WTC11 (cell line): ENCODE measurements at regions not wholly inside any gene's neighbourhood (a gene's known extent, or its start where the extent isn't known, plus 50 kb on each side); places are given as distances from the start of the nearest gene placed in this dataset.

Experiments used
- CBFB ChIP-seq: sonication (generic); formaldehyde crosslinking; IDR thresholded peaks from 2 replicates; pipeline ENCODE4 v1.8.1; 2022; ENCODE audit warnings: mild to moderate bottlenecking, low read depth, missing genetic modification reagents
- CREB1 ChIP-seq: sonication (generic); formaldehyde crosslinking; IDR thresholded peaks from 2 replicates; pipeline ENCODE4 v1.8.0; 2023; ENCODE audit warnings: mild to moderate bottlenecking, missing genetic modification reagents
- ESRRA ChIP-seq: sonication (generic); formaldehyde crosslinking; IDR thresholded peaks from 2 replicates; pipeline ENCODE4 v1.8.1; 2022; ENCODE audit warnings: mild to moderate bottlenecking, missing genetic modification reagents, borderline replicate concordance
- FOXK1 ChIP-seq: sonication (generic); formaldehyde crosslinking; IDR thresholded peaks from 2 replicates; pipeline ENCODE4 v1.8.0; 2022; ENCODE audit warnings: mild to moderate bottlenecking, moderate library complexity, missing genetic modification reagents
- OVOL2 ChIP-seq: fragments of 250-450 bp; sonication (Bioruptor Pico); IDR thresholded peaks from 2 replicates; pipeline ENCODE4 v1.9.0; 2021; ENCODE audit warnings: mild to moderate bottlenecking, borderline replicate concordance
- RELA ChIP-seq: sonication (generic); formaldehyde crosslinking; IDR thresholded peaks from 2 replicates; pipeline ENCODE4 v1.8.1; 2022; ENCODE audit warnings: missing genetic modification reagents, mild to moderate bottlenecking, borderline replicate concordance
- TF ChIP-seq, protein P1 (sequence below): sonication (generic); formaldehyde crosslinking; IDR thresholded peaks from 2 replicates; pipeline ENCODE4 v1.8.0; 2023; ENCODE audit warnings: missing genetic modification reagents, mild to moderate bottlenecking, borderline replicate concordance
- TF ChIP-seq, protein P2 (sequence below): fragments of 200-600 bp; IDR thresholded peaks from 2 replicates; pipeline ENCODE4 v1.8.0; 2022; ENCODE audit warnings: antibody characterized with exemption
- TF ChIP-seq, protein P3 (sequence below): fragments of 250-450 bp; sonication (Bioruptor Pico); IDR thresholded peaks from 2 replicates; pipeline ENCODE4 v1.8.0; 2021; ENCODE audit warnings: mild to moderate bottlenecking
- TF ChIP-seq, protein P4 (sequence below): sonication (generic); formaldehyde crosslinking; IDR thresholded peaks from 2 replicates; pipeline ENCODE4 v1.8.0; 2023; ENCODE audit warnings: mild to moderate bottlenecking, missing genetic modification reagents

DNA sequence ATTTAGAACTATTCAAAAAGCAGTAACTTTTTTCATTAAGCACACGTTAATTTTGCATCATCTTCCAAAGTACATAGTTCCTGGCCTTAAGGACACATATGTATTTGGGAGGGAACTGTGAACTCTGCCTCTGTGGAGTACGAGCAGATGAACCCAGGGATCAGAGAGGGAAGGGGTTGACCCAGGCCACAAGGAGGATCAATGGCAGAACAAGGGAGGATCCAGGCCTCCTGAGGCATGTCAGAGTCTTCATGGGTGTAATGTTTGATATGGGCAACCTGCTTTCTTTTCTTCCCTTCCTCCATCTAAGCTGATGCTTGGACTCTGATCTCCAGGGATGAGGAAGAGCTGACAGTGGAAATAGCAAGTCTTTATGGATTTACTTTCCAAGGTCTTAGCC lies 164.0 kb downstream of the SH2D4B start:
- TF ChIP-seq CREB1 (no peak), OVOL2 (no peak), RELA (no peak), ESRRA (CRISPR knock-in tag) (no peak), CBFB (CRISPR knock-in tag) (no peak), FOXK1 (CRISPR knock-in tag) (no peak)
- TF ChIP-seq, protein P1, sequence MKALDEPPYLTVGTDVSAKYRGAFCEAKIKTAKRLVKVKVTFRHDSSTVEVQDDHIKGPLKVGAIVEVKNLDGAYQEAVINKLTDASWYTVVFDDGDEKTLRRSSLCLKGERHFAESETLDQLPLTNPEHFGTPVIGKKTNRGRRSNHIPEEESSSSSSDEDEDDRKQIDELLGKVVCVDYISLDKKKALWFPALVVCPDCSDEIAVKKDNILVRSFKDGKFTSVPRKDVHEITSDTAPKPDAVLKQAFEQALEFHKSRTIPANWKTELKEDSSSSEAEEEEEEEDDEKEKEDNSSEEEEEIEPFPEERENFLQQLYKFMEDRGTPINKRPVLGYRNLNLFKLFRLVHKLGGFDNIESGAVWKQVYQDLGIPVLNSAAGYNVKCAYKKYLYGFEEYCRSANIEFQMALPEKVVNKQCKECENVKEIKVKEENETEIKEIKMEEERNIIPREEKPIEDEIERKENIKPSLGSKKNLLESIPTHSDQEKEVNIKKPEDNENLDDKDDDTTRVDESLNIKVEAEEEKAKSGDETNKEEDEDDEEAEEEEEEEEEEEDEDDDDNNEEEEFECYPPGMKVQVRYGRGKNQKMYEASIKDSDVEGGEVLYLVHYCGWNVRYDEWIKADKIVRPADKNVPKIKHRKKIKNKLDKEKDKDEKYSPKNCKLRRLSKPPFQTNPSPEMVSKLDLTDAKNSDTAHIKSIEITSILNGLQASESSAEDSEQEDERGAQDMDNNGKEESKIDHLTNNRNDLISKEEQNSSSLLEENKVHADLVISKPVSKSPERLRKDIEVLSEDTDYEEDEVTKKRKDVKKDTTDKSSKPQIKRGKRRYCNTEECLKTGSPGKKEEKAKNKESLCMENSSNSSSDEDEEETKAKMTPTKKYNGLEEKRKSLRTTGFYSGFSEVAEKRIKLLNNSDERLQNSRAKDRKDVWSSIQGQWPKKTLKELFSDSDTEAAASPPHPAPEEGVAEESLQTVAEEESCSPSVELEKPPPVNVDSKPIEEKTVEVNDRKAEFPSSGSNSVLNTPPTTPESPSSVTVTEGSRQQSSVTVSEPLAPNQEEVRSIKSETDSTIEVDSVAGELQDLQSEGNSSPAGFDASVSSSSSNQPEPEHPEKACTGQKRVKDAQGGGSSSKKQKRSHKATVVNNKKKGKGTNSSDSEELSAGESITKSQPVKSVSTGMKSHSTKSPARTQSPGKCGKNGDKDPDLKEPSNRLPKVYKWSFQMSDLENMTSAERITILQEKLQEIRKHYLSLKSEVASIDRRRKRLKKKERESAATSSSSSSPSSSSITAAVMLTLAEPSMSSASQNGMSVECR (CRISPR knock-in tag): no peak
- TF ChIP-seq, protein P2, sequence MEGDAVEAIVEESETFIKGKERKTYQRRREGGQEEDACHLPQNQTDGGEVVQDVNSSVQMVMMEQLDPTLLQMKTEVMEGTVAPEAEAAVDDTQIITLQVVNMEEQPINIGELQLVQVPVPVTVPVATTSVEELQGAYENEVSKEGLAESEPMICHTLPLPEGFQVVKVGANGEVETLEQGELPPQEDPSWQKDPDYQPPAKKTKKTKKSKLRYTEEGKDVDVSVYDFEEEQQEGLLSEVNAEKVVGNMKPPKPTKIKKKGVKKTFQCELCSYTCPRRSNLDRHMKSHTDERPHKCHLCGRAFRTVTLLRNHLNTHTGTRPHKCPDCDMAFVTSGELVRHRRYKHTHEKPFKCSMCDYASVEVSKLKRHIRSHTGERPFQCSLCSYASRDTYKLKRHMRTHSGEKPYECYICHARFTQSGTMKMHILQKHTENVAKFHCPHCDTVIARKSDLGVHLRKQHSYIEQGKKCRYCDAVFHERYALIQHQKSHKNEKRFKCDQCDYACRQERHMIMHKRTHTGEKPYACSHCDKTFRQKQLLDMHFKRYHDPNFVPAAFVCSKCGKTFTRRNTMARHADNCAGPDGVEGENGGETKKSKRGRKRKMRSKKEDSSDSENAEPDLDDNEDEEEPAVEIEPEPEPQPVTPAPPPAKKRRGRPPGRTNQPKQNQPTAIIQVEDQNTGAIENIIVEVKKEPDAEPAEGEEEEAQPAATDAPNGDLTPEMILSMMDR: no peak
- TF ChIP-seq, protein P3, sequence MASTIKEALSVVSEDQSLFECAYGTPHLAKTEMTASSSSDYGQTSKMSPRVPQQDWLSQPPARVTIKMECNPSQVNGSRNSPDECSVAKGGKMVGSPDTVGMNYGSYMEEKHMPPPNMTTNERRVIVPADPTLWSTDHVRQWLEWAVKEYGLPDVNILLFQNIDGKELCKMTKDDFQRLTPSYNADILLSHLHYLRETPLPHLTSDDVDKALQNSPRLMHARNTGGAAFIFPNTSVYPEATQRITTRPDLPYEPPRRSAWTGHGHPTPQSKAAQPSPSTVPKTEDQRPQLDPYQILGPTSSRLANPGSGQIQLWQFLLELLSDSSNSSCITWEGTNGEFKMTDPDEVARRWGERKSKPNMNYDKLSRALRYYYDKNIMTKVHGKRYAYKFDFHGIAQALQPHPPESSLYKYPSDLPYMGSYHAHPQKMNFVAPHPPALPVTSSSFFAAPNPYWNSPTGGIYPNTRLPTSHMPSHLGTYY (CRISPR knock-in tag): no peak
- TF ChIP-seq, protein P4, sequence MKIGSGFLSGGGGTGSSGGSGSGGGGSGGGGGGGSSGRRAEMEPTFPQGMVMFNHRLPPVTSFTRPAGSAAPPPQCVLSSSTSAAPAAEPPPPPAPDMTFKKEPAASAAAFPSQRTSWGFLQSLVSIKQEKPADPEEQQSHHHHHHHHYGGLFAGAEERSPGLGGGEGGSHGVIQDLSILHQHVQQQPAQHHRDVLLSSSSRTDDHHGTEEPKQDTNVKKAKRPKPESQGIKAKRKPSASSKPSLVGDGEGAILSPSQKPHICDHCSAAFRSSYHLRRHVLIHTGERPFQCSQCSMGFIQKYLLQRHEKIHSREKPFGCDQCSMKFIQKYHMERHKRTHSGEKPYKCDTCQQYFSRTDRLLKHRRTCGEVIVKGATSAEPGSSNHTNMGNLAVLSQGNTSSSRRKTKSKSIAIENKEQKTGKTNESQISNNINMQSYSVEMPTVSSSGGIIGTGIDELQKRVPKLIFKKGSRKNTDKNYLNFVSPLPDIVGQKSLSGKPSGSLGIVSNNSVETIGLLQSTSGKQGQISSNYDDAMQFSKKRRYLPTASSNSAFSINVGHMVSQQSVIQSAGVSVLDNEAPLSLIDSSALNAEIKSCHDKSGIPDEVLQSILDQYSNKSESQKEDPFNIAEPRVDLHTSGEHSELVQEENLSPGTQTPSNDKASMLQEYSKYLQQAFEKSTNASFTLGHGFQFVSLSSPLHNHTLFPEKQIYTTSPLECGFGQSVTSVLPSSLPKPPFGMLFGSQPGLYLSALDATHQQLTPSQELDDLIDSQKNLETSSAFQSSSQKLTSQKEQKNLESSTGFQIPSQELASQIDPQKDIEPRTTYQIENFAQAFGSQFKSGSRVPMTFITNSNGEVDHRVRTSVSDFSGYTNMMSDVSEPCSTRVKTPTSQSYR (CRISPR knock-in tag): no peak
